Non-pigmented ciliary epithelial cell (primary cell): ENCODE measurements at regions not wholly inside any gene's neighbourhood (a gene's known extent, or its start where the extent isn't known, plus 50 kb on each side); places are given as distances from the start of the nearest gene placed in this dataset.

ENCODE experiments used
- DNase-seq: peaks from one replicate; pipeline ENCODE4 v3.0.0-alpha.2; 2010; ENCODE audit warnings: low read depth

- no peak for DNase-seq
Observed at GRCh38 chr9:115625251-115625650, 507.3 kb upstream of the TNC start.

GRCh38 chr9:115625954-115626353 is 508.0 kb upstream of the TNC start:
- DNase-seq, result no peak

GRCh38 chr9:115627511-115627910 is 509.6 kb upstream of the TNC start:
- DNase-seq, result no peak

- no peak for DNase-seq
Observed at GRCh38 chr9:115628426-115628825, 510.5 kb upstream of the TNC start.

GRCh38 chr9:115629879-115630840 is 512.2 kb upstream of the TNC start:
- no peak for DNase-seq

- no peak for DNase-seq
Observed at GRCh38 chr9:115632391-115632790, 514.4 kb upstream of the TNC start.

- DNase-seq, result no peak
Observed at GRCh38 chr9:115633104-115633503, 515.1 kb upstream of the TNC start.

GRCh38 chr9:115635680-115636383 is 517.8 kb upstream of the PAPPA start:
- DNase-seq, result no peak

GRCh38 chr9:115636596-115636995 is 517.0 kb upstream of the PAPPA start:
- no peak for DNase-seq

GRCh38 chr9:115637661-115638060 is 515.9 kb upstream of the PAPPA start:
- DNase-seq, result no peak

GRCh38 chr9:115640887-115641286 is 512.7 kb upstream of the PAPPA start:
- peak; percentile 78 for DNase-seq

- no peak for DNase-seq
Observed at GRCh38 chr9:115642285-115642684, 511.3 kb upstream of the PAPPA start.

- no peak for DNase-seq
Observed at GRCh38 chr9:115643948-115644727, 509.5 kb upstream of the PAPPA start.

- peak; percentile 98 for DNase-seq
Observed at GRCh38 chr9:115649991-115650472, 503.6 kb upstream of the PAPPA start.

GRCh38 chr9:115650768-115651167 is 502.8 kb upstream of the PAPPA start:
- DNase-seq, result peak; percentile 87

- DNase-seq, result no peak
Observed at GRCh38 chr9:115651461-115651860, 502.1 kb upstream of the PAPPA start.

GRCh38 chr9:115653171-115653606 is 500.4 kb upstream of the PAPPA start:
- no peak for DNase-seq

- no peak for DNase-seq
Observed at GRCh38 chr9:115657695-115658094, 495.9 kb upstream of the PAPPA start.

GRCh38 chr9:115665519-115665918 is 488.1 kb upstream of the PAPPA start:
- no peak for DNase-seq

- DNase-seq, result no peak
Observed at GRCh38 chr9:115668521-115668920, 485.1 kb upstream of the PAPPA start.

GRCh38 chr9:115671236-115671962 is 482.2 kb upstream of the PAPPA start:
- DNase-seq, result no peak

- DNase-seq, result no peak
Observed at GRCh38 chr9:115671963-115672305, 481.7 kb upstream of the PAPPA start.
